Esophagus mucosa (tissue), 1 donor: ENCODE measurements at regions not wholly inside any gene's neighbourhood (a gene's known extent, or its start where the extent isn't known, plus 50 kb on each side); places are given as distances from the start of the nearest gene placed in this dataset.
"Not testable (repeated sequence)": the region's sequence is repeated elsewhere in the genome, so short reads cannot be mapped to it uniquely, and the experiment has no call there.

Experiments
- ATAC-seq: fragments of 200-7000 bp; cut with Tn5 transposase; one replicate; pipeline ENCODE4 v1.9.1; 2020
- donor health status: DM: yes; HTN: yes; CAD: no.

DNA sequence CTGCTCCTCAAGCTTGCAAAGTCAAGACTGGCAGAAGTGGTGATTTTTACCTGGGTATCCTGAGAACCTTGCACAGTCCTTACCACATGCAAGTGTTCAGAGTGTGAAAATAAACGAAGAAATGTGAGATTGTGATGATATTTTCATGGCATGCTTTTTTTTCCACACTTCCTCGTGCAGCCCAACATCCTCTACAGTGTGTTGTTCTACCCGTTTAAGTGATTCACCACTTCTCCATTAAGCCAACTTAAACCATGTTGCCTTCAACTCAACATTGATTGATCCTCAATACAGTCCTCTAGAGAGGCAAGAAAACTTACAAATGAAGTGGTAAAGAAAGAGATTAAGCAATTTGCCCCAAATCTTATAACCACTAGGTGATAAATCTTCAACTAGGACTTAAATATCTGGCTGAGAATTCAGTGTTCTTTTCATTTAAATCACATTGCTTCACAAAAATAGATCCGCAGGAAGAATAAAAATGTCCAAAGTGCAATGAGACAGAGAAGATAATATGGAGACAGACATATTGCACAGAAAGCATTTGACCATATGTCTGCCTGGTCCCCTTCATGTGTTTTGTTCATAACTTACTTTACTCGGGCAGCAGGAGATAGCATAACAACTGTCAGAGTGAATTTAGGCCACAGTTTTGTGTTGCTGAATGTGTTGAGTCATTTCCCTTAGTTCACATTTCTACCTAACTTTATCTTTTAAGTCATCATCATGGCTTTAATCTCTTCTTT is 75.8 kb upstream of the PARP8 start:
- not testable (repeated sequence) for ATAC-seq

DNA sequence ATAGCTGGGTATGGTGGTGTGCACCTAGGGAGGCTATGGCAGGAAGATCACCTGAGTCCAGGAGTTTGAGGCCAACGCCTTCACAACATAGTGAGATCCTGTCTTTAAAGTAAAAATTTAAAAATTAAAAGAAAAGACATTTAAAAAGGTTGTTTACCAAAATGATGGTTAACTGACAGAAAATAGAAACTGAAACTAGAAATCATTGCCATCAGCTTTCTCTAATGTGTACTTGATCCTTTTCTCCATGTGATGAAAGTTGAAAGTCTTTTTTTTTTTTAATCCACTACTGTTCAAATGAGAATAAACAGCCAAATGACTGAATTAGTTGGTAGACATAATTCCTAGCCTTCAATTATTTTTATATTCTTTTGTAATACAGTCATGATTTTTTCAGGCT is 75.1 kb upstream of the PARP8 start:
- not testable (repeated sequence) for ATAC-seq

GRCh38 chr5:50593681-50594080 is 72.8 kb upstream of the PARP8 start:
- ATAC-seq, result no peak

GRCh38 chr5:50595199-50595598 is 71.2 kb upstream of the PARP8 start:
- no peak for ATAC-seq

DNA sequence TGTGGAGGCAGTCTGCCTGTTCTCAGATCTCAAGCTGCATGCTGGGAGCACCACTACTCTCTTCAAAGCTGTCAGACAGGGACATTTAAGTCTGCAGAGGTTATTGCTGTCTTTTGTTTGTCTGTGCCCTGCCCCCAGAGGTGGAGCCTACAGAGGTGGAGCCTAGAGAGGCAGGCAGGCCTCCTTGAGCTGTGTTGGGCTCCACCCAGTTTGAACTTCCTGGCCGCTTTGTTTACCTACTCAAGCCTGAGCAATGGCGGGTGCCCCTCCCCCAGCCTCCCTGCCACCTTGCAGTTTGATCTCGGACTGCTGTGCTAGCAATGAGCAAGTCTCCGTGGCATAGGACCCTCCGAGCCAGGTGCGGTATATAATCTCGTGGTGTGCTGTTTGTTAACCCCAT is 64.9 kb upstream of the PARP8 start:
- ATAC-seq, result not testable (repeated sequence)

- ATAC-seq, result no peak
These were observed 60.3 kb upstream of the PARP8 start for GRCh38 chr5:50606179-50606578.

DNA sequence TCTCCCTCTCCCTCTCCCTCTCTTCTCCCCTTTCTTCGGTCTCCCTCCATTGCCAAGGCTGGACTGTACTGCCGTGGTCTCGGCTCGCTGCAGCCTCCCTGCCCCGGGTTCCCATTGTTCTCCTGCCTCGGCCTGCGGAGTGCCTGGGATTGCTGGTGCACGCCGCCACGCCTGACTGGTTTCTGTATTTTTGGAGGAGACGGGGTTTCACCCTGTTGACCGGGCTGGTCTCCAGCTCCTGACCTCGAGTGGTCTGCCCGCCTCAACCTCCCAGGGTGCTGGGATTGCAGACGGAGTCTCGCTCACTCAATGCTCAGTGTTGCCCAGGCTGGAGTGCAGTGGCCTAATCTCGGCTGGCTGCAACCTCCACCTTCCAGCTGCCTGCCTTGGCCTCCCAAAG is 59.0 kb upstream of the PARP8 start:
- ATAC-seq, result not testable (repeated sequence)

GRCh38 chr5:50607953-50608705 is 58.3 kb upstream of the PARP8 start:
- not testable (repeated sequence) for ATAC-seq

DNA sequence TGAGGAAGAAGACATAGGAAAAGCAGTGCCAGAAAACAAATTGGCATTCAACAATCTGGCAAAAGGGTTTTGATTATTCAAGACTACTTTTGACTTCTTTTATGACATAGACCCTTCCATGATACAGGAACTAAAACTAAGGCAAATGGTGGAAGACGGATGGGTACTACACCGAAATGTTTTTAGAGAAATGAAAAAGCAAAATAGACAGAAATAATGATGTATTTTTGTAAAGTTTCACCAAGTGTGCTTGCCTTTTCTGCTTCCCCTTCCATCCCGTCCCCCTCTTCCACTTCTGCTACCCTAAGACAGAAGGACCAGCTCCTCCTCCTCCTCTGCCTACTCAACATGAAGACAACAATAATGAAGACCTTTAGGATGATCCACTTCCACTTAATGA is 53.4 kb upstream of the PARP8 start:
- not testable (repeated sequence) for ATAC-seq
